Mesenchymal stem cell (in vitro differentiated cells and primary cell): ENCODE measurements at regions not wholly inside any gene's neighbourhood (a gene's known extent, or its start where the extent isn't known, plus 50 kb on each side); places are given as distances from the start of the nearest gene placed in this dataset.

Source experiments
- DNase-seq: peaks from one replicate; pipeline ENCODE4 v3.0.0-alpha.2; 2013
- H2AFZ ChIP-seq: one replicate; pipeline ENCODE4 v1.6.1; 2013; ENCODE audit warnings: low read depth, mild to moderate bottlenecking, control low read depth, inconsistent platforms, low read length, moderate library complexity
- H2AK5ac ChIP-seq: 2 replicates; pipeline ENCODE4 v1.6.1; 2013; ENCODE audit warnings: low read length, moderate library complexity, mild to moderate bottlenecking, inconsistent platforms; ENCODE audit not compliant: severe bottlenecking
- H2BK120ac ChIP-seq: one replicate; pipeline ENCODE4 v1.6.1; 2013; ENCODE audit warnings: low read depth, mild to moderate bottlenecking, inconsistent platforms, low read length, moderate library complexity
- H2BK12ac ChIP-seq, 2 experiments: one replicate each; pipeline ENCODE4 v1.6.1; 2013; ENCODE audit warnings: inconsistent platforms in 2 of 2, low read length in 2 of 2, mild to moderate bottlenecking in 2 of 2, moderate library complexity in 2 of 2, control low read depth in 1 of 2
- H2BK15ac ChIP-seq: one replicate; pipeline ENCODE4 v1.6.1; 2013; ENCODE audit warnings: mild to moderate bottlenecking, low read depth, inconsistent platforms; ENCODE audit not compliant: poor library complexity, severe bottlenecking
- H2BK5ac ChIP-seq: 2 replicates; pipeline ENCODE4 v1.6.1; 2013; ENCODE audit warnings: low read depth, mild to moderate bottlenecking, low read length, control low read depth, inconsistent platforms; ENCODE audit not compliant: poor library complexity, severe bottlenecking
- H3K14ac ChIP-seq, 2 experiments: one replicate each; pipeline ENCODE4 v1.6.1; 2013; ENCODE audit warnings: inconsistent platforms in 2 of 2, low read length in 2 of 2, control low read depth in 1 of 2, mild to moderate bottlenecking in 1 of 2, moderate library complexity in 1 of 2
- H3K18ac ChIP-seq, 2 experiments: one replicate each; pipeline ENCODE4 v1.6.1; 2013; ENCODE audit warnings: inconsistent platforms in 2 of 2, low read length in 2 of 2, control low read depth in 1 of 2, low read depth in 1 of 2, mild to moderate bottlenecking in 1 of 2
- H3K23ac ChIP-seq, 2 experiments: one replicate each; pipeline ENCODE4 v1.6.1; 2013; ENCODE audit warnings: inconsistent platforms in 2 of 2, low read length in 2 of 2, mild to moderate bottlenecking in 2 of 2, moderate library complexity in 2 of 2, control low read depth in 1 of 2
- H3K27ac ChIP-seq: 2 replicates; pipeline ENCODE4 v1.5.1; 2013; ENCODE audit warnings: mild to moderate bottlenecking, moderate library complexity, low read length, control low read depth, inconsistent platforms; ENCODE audit not compliant: poor library complexity, severe bottlenecking
- H3K27me3 ChIP-seq, 2 experiments: 2 replicates each; pipeline versions ENCODE4 v1.6.1 to v1.7.0; 2013; ENCODE audit warnings: low read length in 2 of 2, mild to moderate bottlenecking in 2 of 2, moderate library complexity in 2 of 2, control low read depth in 1 of 2, inconsistent platforms in 1 of 2; ENCODE audit not compliant: control insufficient read depth in 1 of 2, insufficient read depth in 1 of 2
- H3K36me3 ChIP-seq, 2 experiments: 2 replicates each; pipeline versions ENCODE4 v1.6.1 to v1.7.0; 2013; ENCODE audit warnings: low read length in 2 of 2, control low read depth in 1 of 2, inconsistent platforms in 1 of 2, low read depth in 1 of 2, mild to moderate bottlenecking in 1 of 2; ENCODE audit not compliant: insufficient read depth in 2 of 2, control insufficient read depth in 1 of 2
- H3K4ac ChIP-seq, 2 experiments: one replicate each; pipeline ENCODE4 v1.6.1; 2013; ENCODE audit warnings: inconsistent platforms in 2 of 2, low read length in 2 of 2, mild to moderate bottlenecking in 2 of 2, moderate library complexity in 2 of 2, control low read depth in 1 of 2, low read depth in 1 of 2
- H3K4me1 ChIP-seq: 2 replicates; pipeline ENCODE4 v1.6.1; 2013; ENCODE audit warnings: low read depth, low read length, control low read depth; ENCODE audit not compliant: control insufficient read depth, insufficient read depth
- H3K4me2 ChIP-seq: 2 replicates; pipeline ENCODE4 v1.6.1; 2013; ENCODE audit warnings: low read length, mild to moderate bottlenecking, inconsistent platforms; ENCODE audit not compliant: poor library complexity, severe bottlenecking
- H3K4me3 ChIP-seq, 2 experiments: 2 replicates each; pipeline versions ENCODE4 v1.5.1 to v1.7.0; 2013; ENCODE audit warnings: low read length in 2 of 2, mild to moderate bottlenecking in 2 of 2, control low read depth in 1 of 2, low read depth in 1 of 2; ENCODE audit not compliant: insufficient read depth in 1 of 2
- H3K79me1 ChIP-seq: replicated peaks from 2 replicates; pipeline ENCODE4 v1.6.1; 2013; ENCODE audit warnings: mild to moderate bottlenecking, control low read depth, low read length, inconsistent platforms; ENCODE audit not compliant: poor library complexity, severe bottlenecking
- H3K9ac ChIP-seq: 2 replicates; pipeline ENCODE4 v1.7.0; 2013; ENCODE audit warnings: mild to moderate bottlenecking, low read length, moderate library complexity
- H3K9me3 ChIP-seq: 2 replicates; pipeline ENCODE4 v1.7.0; 2013; ENCODE audit warnings: mild to moderate bottlenecking, low read length; ENCODE audit not compliant: control insufficient read depth
- H4K8ac ChIP-seq: one replicate; pipeline ENCODE4 v1.6.1; 2013; ENCODE audit warnings: inconsistent platforms, mild to moderate bottlenecking, low read length, moderate library complexity
- H4K91ac ChIP-seq: one replicate; pipeline ENCODE4 v1.6.1; 2013; ENCODE audit warnings: mild to moderate bottlenecking, low read length, inconsistent platforms
- WGBS: methylation state at CpG from one replicate; pipeline ENCODE4 v1.1.7; 2013; ENCODE audit warnings: mixed read lengths; 5-methylcytosine and 5-hydroxymethylcytosine counted together

DNA sequence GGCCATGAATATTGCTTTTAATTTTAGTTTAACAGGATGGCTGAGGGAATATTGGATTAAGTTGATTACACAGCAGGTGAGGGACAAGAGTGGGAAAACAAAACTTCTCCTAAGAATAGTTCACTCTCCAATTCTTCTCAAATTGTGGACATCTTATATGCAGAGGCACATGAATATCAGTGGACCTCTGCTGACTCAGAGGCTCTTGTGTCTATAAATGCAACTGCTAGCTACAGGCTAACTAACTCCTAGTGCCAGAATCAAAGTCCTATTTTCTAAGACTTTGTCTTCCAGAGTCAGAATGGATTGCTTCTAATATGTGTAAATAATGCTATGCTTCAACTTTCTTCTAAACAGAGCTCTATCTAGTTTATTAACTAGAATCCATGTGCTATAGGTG lies 175.8 kb downstream of the IL15 start:
- Histone ChIP-seq H2BK12ac (no peak overlapping the region), H3K4me3 (no peak overlapping the region), H3K23ac (no peak overlapping the region), H3K27me3 (no peaks in the 10 kb centered on the region), H4K8ac (no peak overlapping the region), H3K79me1 (no peaks in the 10 kb centered on the region), H2BK120ac (no peak overlapping the region), H3K9me3 (no peaks in the 10 kb centered on the region), H3K4me1 (no peaks in the 10 kb centered on the region), H2BK15ac (no peak overlapping the region), H3K36me3 (no peaks in the 10 kb centered on the region), H2AK5ac (no peak overlapping the region), H2AFZ (no peak overlapping the region), H3K4me2 (no peak overlapping the region), H3K14ac (no peak overlapping the region), H2BK5ac (no peak overlapping the region), H4K91ac (no peak overlapping the region), H3K18ac (peak overlapping the region in 1 of 2 experiments; percentile 17), H3K27ac (no peak overlapping the region), H3K4ac (no peak overlapping the region), H3K9ac (no peak overlapping the region)
- no peak for DNase-seq

DNA sequence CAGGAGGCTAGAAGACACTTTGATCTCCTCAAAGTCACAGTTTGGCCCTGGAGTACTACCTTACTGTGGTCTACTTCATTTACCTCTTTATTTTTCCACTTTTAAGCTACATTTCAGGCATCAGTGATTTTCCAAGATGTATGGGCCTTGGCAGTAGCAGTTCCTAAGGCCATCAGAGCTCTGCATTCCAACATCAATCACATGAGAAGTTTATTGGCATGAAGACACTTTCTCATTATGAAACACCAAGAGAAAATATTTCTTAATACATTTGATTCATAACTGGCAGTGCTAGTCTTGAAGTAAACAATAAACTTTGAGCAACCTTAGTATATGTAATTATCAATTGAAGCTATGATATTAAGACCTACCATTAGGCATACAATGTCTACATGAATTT lies 178.1 kb downstream of the IL15 start:
- Histone ChIP-seq H3K4me2 (no peak overlapping the region), H3K4ac (no peak overlapping the region), H3K14ac (no peak overlapping the region), H3K27ac (no peak overlapping the region), H3K79me1 (no peaks in the 10 kb centered on the region), H2AK5ac (no peak overlapping the region), H3K18ac (no peak overlapping the region), H2BK120ac (no peak overlapping the region), H4K8ac (no peak overlapping the region), H3K9me3 (no peaks in the 10 kb centered on the region), H2BK12ac (no peak overlapping the region), H3K4me3 (no peak overlapping the region), H3K36me3 (no peaks in the 10 kb centered on the region), H3K27me3 (no peaks in the 10 kb centered on the region), H3K23ac (no peak overlapping the region), H2BK5ac (no peak overlapping the region), H4K91ac (no peak overlapping the region), H3K9ac (no peak overlapping the region), H2BK15ac (no peak overlapping the region), H3K4me1 (no peaks in the 10 kb centered on the region), H2AFZ (no peak overlapping the region)
- DNase-seq: no peak

DNA sequence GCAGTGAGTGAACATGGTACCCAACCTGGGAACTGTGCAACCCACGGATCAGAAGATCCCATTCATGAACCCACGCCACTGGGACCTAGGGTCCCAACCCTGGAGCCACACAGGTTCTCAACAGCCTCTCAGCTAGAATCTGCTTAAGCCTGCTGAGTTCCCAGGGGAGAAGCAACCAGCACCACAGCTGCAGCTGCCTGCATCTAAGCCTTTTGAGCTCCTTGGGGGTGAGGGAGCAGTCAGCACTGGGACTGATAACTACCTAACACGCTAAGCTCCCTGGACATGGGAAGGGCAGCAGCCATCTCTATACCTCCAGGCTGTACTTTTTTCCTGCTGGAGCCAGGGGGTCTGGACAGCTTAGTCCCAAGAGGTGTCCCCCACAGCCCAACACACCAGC lies 179.3 kb downstream of the IL15 start:
- no peak overlapping the region for H2BK5ac ChIP-seq
- H4K8ac ChIP-seq: no peak overlapping the region
- H3K18ac ChIP-seq: peak overlapping the region in 1 of 2 experiments; percentile 30
- no peak overlapping the region for H3K4me2 ChIP-seq
- H3K14ac ChIP-seq: peak overlapping the region in 1 of 2 experiments; percentile 60
- no peaks in the 10 kb centered on the region for H3K4me1 ChIP-seq
- no peak overlapping the region for H2BK15ac ChIP-seq
- no peaks in the 10 kb centered on the region for H3K36me3 ChIP-seq
- H2BK12ac ChIP-seq: no peak overlapping the region
- H3K79me1 ChIP-seq: no peaks in the 10 kb centered on the region
- WGBS: 88% methylated on average over 3 of the region's 3 CpGs
- no peaks in the 10 kb centered on the region for H3K27me3 ChIP-seq
- H3K23ac ChIP-seq: no peak overlapping the region
- no peaks in the 10 kb centered on the region for H3K9me3 ChIP-seq
- H3K4ac ChIP-seq: no peak overlapping the region
- H2AFZ ChIP-seq: no peak overlapping the region
- H2BK120ac ChIP-seq: no peak overlapping the region
- H3K4me3 ChIP-seq: no peak overlapping the region
- no peak for DNase-seq
- no peak overlapping the region for H3K9ac ChIP-seq
- no peak overlapping the region for H4K91ac ChIP-seq
- H3K27ac ChIP-seq: no peak overlapping the region
- peak overlapping the region; percentile 27 for H2AK5ac ChIP-seq

DNA sequence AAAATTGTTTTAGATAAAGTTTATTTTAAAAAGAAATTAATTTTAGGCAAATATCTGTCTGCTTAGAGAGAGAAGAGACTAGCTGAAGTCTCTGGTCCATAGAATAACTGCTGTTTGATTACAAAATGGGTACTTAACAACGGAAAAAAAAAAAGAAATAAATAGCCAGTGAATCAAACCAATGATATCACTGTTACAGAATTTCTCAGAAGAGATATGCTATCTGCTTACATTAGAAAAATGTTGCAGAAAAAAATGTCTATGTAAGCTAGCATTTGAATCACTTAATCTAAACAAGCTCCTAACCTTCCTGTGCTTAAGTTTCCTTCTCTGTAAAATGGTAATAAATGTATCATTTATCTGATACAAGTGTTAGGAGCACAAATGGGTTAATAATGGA lies 189.9 kb downstream of the IL15 start:
- no peak overlapping the region for H3K23ac ChIP-seq
- no peak overlapping the region for H3K14ac ChIP-seq
- no peak overlapping the region for H4K91ac ChIP-seq
- no peaks in the 10 kb centered on the region for H3K9me3 ChIP-seq
- H3K4ac ChIP-seq: no peak overlapping the region
- H2AK5ac ChIP-seq: no peak overlapping the region
- H3K27me3 ChIP-seq: no peaks in the 10 kb centered on the region
- H4K8ac ChIP-seq: no peak overlapping the region
- H3K4me1 ChIP-seq: no peaks in the 10 kb centered on the region
- no peak overlapping the region for H3K27ac ChIP-seq
- no peak overlapping the region for H2BK15ac ChIP-seq
- DNase-seq: peak; percentile 9
- H3K36me3 ChIP-seq: no peaks in the 10 kb centered on the region
- no peak overlapping the region for H2BK5ac ChIP-seq
- H3K4me2 ChIP-seq: no peak overlapping the region
- WGBS: no CpG with 5 or more reads among the region's 1 CpG
- no peak overlapping the region for H3K4me3 ChIP-seq
- no peak overlapping the region for H2BK120ac ChIP-seq
- H2AFZ ChIP-seq: no peak overlapping the region
- no peak overlapping the region for H3K9ac ChIP-seq
- H2BK12ac ChIP-seq: no peak overlapping the region
- H3K18ac ChIP-seq: no peak overlapping the region
- H3K79me1 ChIP-seq: no peaks in the 10 kb centered on the region
